RCC 7860 (cell line): ENCODE measurements at regions not wholly inside any gene's neighbourhood (a gene's known extent, or its start where the extent isn't known, plus 50 kb on each side); places are given as distances from the start of the nearest gene placed in this dataset.

Experiments used
- DNase-seq: peaks from one replicate; pipeline ENCODE4 v3.0.0-alpha.2; 2015; ENCODE audit warnings: low spot score
- FAIRE-seq: peaks from 2 replicates; lab custom pipeline; 2012; peaks lifted over from hg19 to GRCh38; lab: Jason Lieb, UNC

GRCh38 chr20:54356801-54357200, 118.6 kb upstream of the DOK5 start:
- DNase-seq (no peak), FAIRE-seq (no peak)

DNA sequence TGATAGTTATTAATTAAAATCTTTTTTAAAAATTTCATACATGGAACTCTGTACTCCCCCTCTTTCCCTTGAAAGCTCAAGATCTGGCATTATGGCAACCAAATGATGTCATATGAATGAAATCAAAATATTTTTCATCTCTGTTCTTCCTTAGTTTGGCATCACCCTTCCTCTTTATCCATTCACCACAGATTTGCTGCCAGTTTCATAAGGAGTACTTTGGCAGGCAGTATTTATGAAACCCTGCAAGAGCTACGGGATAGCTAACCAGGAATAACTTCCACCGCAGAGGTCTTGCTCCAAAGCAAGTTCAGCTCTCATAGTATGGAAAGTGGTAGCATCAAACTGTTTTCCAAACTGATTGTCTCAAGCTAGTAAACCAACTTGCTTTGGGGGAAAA, 113.9 kb upstream of the DOK5 start:
- FAIRE-seq, result no peak
- DNase-seq, result no peak

GRCh38 chr20:54362283-54362682, 113.1 kb upstream of the DOK5 start:
- FAIRE-seq (no peak), DNase-seq (no peak)

DNA sequence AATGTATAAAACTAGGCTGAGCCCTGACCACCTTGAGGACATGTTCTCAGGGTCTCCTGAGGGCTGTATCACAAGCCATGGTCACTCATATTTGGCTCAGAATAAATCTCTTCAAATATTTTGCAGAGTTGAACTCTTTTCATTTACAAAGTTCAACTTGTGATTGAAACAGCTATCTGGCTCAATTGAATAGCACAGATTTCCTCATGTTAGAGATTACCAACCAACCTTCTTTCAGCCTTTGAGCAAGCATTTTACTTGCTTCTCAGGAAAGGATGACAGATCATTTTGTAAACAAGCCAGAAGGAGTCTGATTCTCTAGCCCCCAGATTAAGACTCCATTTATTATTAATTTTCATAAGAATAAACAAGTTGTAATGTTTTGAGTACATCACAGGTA, 111.0 kb upstream of the DOK5 start:
- FAIRE-seq, result no peak

DNA sequence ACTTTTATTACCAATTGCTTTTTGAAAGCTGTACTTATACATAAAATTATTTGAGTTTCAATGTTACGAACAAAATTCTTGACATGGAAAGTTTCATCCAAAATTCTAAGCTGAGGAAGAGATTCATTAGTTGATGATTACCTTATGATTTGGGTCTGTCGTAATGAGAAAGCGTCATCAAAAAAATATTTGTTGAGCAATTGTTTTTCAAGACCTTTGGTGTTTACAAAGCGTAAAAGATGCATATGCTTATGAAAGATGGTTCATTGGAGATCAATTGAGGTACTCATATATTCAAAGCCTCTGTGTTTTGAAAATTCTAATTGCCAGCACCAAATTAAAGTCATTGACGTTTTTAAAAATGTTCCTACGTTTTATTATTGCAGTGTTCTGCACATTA, 110.5 kb upstream of the DOK5 start:
- DNase-seq (no peak), FAIRE-seq (no peak)

More for the DNA sequence above, 111.0 kb upstream of the DOK5 start:
- no peak for DNase-seq

GRCh38 chr20:54366669-54367344, 108.6 kb upstream of the DOK5 start:
- no peak for FAIRE-seq
- no peak for DNase-seq

GRCh38 chr20:54368570-54368969, 106.8 kb upstream of the DOK5 start:
- DNase-seq (no peak), FAIRE-seq (no peak)

- DNase-seq (no peak), FAIRE-seq (no peak)
Measured at GRCh38 chr20:54372313-54372712, 103.1 kb upstream of the DOK5 start.

GRCh38 chr20:54377992-54378773, 97.2 kb upstream of the DOK5 start:
- no peak for FAIRE-seq
- no peak for DNase-seq

DNA sequence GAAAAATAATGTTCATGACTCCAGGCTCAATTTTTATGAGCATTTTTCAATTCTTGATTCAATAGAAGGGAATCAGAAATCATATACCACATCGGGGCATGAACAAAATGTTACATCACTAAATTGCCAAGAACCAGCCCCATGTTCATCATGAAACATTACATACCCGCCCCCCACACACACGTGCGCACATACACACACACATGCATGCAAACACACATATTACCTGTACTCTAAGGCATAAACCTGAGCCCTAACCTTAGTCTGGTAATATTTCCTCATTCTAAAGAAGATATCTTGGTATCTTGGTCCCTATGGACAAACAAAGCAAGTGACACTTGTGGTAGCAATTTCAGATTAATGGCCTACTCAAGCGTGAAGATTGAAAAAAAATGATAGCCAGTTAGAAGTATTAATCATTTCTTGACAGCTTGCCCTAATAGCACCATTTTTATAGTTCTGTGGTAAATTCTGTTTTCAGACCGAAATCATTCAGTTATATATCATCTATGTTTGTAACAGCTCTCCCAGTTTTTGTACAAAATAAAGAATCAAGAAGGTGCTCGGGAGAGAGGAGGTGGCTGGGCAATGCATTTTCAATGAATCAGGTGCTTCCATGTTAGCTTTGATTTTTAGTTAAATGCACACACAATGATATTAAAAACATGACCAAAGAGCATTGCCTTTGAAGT, 95.4 kb upstream of the DOK5 start:
- no peak for FAIRE-seq
- DNase-seq, result no peak

DNA sequence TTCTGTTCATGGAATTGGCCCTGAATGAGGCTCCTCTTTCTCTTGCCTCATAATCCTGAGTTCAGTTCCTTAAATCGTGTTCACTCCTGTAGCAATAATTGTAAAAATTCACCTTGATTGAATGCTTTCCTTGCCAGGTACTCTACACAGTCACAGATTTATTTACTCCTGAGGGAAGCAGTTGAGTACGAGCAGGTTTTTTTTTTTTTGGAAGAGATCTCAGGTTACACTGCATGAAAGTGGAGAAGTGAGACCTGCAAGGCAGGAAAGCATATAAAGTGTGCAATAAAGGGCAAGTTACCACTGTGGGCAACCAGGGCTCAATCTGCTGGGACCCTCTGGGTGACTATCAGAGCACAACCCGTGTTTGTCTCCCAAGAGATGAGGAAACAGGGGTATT, 93.0 kb upstream of the DOK5 start:
- DNase-seq (no peak), FAIRE-seq (no peak)

DNA sequence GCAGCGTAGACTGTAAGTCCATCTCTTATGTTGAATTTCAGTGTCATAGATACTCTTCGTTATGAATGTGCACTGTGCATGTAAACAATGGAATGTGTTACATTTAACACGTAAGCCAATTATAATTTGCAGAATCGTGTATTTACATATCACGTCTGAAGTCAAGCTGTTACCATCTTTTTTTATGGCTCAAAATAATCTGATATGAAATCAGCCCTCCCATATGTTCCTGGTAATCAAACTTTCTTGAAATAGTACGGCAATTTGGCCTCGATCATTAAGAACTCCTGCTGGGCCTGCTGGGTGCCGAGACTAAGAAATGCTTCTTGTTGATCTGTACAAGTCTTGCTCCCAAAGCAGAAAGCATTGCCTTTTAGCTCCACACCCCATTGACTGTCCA, 89.6 kb upstream of the DOK5 start:
- FAIRE-seq (no peak), DNase-seq (no peak)

DNA sequence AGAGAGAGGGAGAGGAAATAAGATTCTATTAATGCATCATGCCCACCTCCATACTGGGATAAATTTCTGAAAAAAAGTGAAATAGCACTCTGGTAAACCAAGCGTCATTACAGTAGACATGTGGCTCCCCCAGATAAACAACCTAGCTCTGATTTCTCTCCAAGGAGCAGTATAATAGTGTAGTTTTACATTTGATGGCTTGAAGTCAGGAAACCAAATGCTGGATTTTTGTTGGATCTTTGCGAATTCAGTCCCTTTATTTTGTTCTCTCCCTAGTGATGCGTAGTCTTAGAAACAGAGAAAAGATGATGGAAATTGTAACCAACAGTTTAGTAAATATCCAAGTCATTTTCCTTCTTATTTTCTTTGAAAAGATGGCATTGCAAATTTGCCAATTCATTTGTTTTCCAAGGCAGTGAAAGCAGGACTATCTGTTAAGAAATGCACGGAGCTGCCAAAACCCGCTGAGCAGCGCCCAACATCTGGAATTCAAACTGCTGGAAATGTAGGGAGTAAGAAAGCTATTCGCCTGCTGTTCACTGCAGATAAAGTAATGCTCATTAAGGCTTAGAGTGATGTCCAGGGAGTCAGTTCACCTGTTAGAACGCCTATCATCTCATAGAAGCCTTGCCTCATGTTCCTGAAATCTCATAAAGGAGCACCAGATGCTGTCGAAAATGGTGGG, 85.7 kb upstream of the DOK5 start:
- DNase-seq (no peak), FAIRE-seq (no peak)

DNA sequence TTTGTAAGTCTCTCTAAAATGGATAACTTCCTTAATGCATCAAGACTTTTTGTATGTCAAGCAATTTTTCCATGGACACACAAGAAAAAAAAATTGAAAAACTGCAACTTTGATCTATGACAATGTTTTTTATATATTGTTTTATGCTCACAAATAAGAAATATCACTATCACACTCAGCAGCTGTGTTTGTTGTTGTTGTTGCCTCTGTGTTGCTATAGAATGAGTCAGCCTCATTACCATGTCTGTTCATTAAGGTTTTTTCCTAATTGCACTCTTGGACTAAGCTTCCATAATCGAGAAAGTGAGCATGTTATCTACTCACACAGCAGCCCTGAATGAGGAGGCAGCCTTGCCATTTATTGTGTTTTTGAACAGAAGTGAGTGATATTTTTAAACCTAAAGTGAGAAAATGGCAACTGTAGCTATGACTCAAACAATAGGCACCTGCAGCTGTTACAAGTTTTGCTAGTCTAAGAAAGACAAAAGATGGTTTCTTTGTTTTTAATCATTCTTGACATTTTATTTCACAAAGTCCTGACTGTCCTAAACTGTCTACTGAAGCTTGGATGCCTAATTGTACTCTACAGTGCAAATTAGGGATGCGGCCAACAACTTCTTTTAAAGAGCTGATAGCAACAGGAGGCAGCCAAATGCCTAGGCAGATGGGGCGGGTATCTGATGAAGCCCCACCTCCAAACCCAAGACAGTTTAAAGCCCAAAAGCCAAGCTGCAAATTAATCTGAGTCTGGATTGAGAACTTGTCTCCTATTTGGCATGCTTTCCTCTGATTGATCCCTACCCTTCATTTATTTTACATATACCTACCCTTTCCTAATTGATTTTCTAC, 77.9 kb upstream of the DOK5 start:
- no peak for FAIRE-seq

DNA sequence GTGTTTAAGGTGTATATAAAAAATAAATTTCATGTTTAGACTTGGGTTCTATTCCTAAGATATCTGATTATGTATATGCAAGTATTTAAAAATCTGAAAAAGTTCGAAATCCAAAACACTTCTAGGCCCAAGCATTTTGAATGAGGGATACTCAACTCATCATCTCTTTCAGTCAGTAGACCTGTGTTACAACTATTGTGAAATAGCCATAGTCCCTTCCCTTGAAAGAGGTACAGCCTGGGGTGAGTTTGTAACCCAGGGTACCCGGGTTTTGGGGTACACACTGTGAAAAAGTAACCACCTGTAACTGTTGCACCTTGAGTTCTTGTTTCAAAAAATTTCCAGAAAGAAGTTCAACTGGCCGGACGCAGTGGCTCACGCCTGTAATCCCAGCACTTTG, 76.6 kb upstream of the DOK5 start:
- FAIRE-seq, result no peak

More for the DNA sequence above, 77.9 kb upstream of the DOK5 start:
- DNase-seq, result no peak

GRCh38 chr20:54405540-54405939, 69.9 kb upstream of the DOK5 start:
- FAIRE-seq (no peak), DNase-seq (no peak)

More for the DNA sequence above, 76.6 kb upstream of the DOK5 start:
- DNase-seq, result no peak

DNA sequence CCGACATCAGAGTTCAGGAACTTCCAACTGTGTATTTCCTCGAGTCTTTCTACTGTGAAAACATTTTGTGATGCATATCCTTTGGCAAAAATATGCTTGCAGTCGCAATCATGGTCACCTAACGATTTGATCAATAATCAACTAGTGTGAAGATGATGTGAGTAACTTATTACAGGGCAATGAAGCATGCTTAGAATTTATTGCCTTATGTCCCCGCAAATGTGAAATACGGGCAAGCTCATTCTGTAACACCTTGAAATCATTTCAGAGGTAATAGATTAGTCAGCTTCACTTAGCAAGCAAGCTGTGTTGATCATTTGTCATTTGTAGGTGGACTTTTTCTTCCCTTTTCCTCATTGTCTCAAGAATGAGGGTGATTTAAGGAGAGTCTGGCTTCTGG, 67.9 kb upstream of the DOK5 start:
- no peak for FAIRE-seq
- no peak for DNase-seq

- DNase-seq (no peak), FAIRE-seq (no peak)
Measured at GRCh38 chr20:54415967-54416366, 59.4 kb upstream of the DOK5 start.

GRCh38 chr20:54416770-54417169, 58.6 kb upstream of the DOK5 start:
- no peak for DNase-seq
- no peak for FAIRE-seq

- DNase-seq (no peak), FAIRE-seq (no peak)
Measured at GRCh38 chr20:54419531-54419930, 55.9 kb upstream of the DOK5 start.
